CD8-positive, alpha-beta memory T cell (primary cell): ENCODE measurements at regions not wholly inside any gene's neighbourhood (a gene's known extent, or its start where the extent isn't known, plus 50 kb on each side); places are given as distances from the start of the nearest gene placed in this dataset.

Experiments
- CTCF ChIA-PET: fragments of 350-600 bp; sonication (Branson Sonifier 250); formaldehyde crosslinking; loops from one replicate; lab custom pipeline; 2021; ENCODE audit warnings: antibody characterized with exemption; lab: Charles Lee
- POLR2A ChIA-PET: fragments of 350-600 bp; sonication (Branson Sonifier 250); formaldehyde crosslinking; loops from one replicate; lab custom pipeline; 2021; ENCODE audit warnings: antibody characterized with exemption; lab: Charles Lee
- DNase-seq, 5 donors: peaks; one replicate each; pipeline versions ENCODE4 v3.0.0 to v3.0.0-alpha.2; 2020 to 2022; ENCODE audit warnings: mixed read lengths in 1 of 5
- H3K27ac ChIP-seq: one replicate; pipeline ENCODE4 v1.7.0; 2013; ENCODE audit warnings: low read depth, mild to moderate bottlenecking, low read length, moderate library complexity
- H3K27me3 ChIP-seq: 2 replicates; pipeline ENCODE4 v1.7.0; 2013; ENCODE audit warnings: low read length, mild to moderate bottlenecking; ENCODE audit not compliant: insufficient read depth, poor library complexity, severe bottlenecking
- H3K36me3 ChIP-seq: 2 replicates; pipeline ENCODE4 v1.7.0; 2013; ENCODE audit warnings: mild to moderate bottlenecking, low read length, moderate library complexity; ENCODE audit not compliant: insufficient read depth
- H3K4me1 ChIP-seq: 2 replicates; pipeline ENCODE4 v1.7.0; 2013; ENCODE audit warnings: mild to moderate bottlenecking, low read length, moderate library complexity; ENCODE audit not compliant: insufficient read depth
- H3K4me3 ChIP-seq: 2 replicates; pipeline ENCODE4 v1.7.0; 2013; ENCODE audit warnings: mild to moderate bottlenecking, low read length
- H3K9me3 ChIP-seq: 2 replicates; pipeline ENCODE4 v1.7.0; 2013; ENCODE audit warnings: mild to moderate bottlenecking, low read length
- H3K27ac Mint-ChIP-seq, 8 donors: one replicate each; pipeline ENCODE4 v1.8.0; 2020 to 2021; ENCODE audit warnings: mixed read lengths in 8 of 8, mild to moderate bottlenecking in 6 of 8, inconsistent platforms in 3 of 8, moderate library complexity in 3 of 8
- H3K27me3 Mint-ChIP-seq, 2 donors: one replicate each; pipeline ENCODE4 v1.8.0; 2020 to 2021; ENCODE audit warnings: mixed read lengths in 2 of 2, mild to moderate bottlenecking in 1 of 2, moderate library complexity in 1 of 2
- H3K36me3 Mint-ChIP-seq, 3 donors: one replicate each; pipeline ENCODE4 v1.8.0; 2020 to 2021; ENCODE audit warnings: mixed read lengths in 3 of 3, inconsistent platforms in 1 of 3, mild to moderate bottlenecking in 1 of 3
- H3K4me1 Mint-ChIP-seq, 3 donors: one replicate each; pipeline ENCODE4 v1.8.0; 2020 to 2021; ENCODE audit warnings: mixed read lengths in 3 of 3, inconsistent platforms in 1 of 3, mild to moderate bottlenecking in 1 of 3
- H3K4me3 Mint-ChIP-seq, 7 donors: one replicate each; pipeline ENCODE4 v1.8.0; 2020 to 2021; ENCODE audit warnings: mixed read lengths in 7 of 7, mild to moderate bottlenecking in 6 of 7, moderate library complexity in 4 of 7, inconsistent platforms in 2 of 7
- H3K9me3 Mint-ChIP-seq, 5 donors: one replicate each; pipeline ENCODE4 v1.8.0; 2020 to 2022; ENCODE audit warnings: mixed read lengths in 5 of 5, mild to moderate bottlenecking in 3 of 5, moderate library complexity in 2 of 5, inconsistent platforms in 1 of 5

- H3K27ac Mint-ChIP-seq, result peak overlapping the region in 2 of 8 donors; percentile 53 to 63
These were observed 134.0 kb downstream of the SNX18 start for GRCh38 chr5:54651482-54652076.

GRCh38 chr5:54649041-54649504 is 131.5 kb downstream of the SNX18 start:
- Mint-ChIP-seq H3K4me1 (peaks cover 50 to 66% (median 58%) of the 10 kb centered on the region in 3 donors), H3K27me3 (no peaks in the 10 kb centered on the region), H3K4me3 (no peak overlapping the region), H3K9me3 (no peaks in the 10 kb centered on the region), H3K36me3 (no peaks in the 10 kb centered on the region), H3K27ac (peak overlapping the region in 1 of 8 donors; percentile 62)
- Histone ChIP-seq H3K4me1 (peaks cover 46% of the 10 kb centered on the region), H3K4me3 (no peak overlapping the region), H3K27me3 (no peaks in the 10 kb centered on the region), H3K27ac (no peak overlapping the region), H3K9me3 (no peaks in the 10 kb centered on the region), H3K36me3 (no peaks in the 10 kb centered on the region)
- ChIA-PET CTCF (interaction anchor here (1.4 kb wide), 1 partner anchor 132 kb away, joined by 5 read pairs; the partner anchor contains the start of gene SNX18), POLR2A (interaction anchor here (1.1 kb wide), 1 partner anchor 95 kb away, joined by 3 read pairs; no protein-coding TSS in a partner anchor)
- no peak for DNase-seq

More at GRCh38 chr5:54651482-54652076, 134.0 kb downstream of the SNX18 start:
- Histone ChIP-seq H3K9me3 (no peaks in the 10 kb centered on the region), H3K27me3 (no peaks in the 10 kb centered on the region), H3K27ac (no peak overlapping the region), H3K36me3 (no peaks in the 10 kb centered on the region), H3K4me3 (no peak overlapping the region), H3K4me1 (peaks cover 21% of the 10 kb centered on the region)
- DNase-seq, result no peak
- H3K9me3 Mint-ChIP-seq, result no peaks in the 10 kb centered on the region
- H3K27me3 Mint-ChIP-seq, result no peaks in the 10 kb centered on the region
- ChIA-PET POLR2A (no interaction called here), CTCF (no interaction called here)
- peaks cover 30 to 53% (median 50%) of the 10 kb centered on the region in 3 donors for H3K4me1 Mint-ChIP-seq
- no peaks in the 10 kb centered on the region for H3K36me3 Mint-ChIP-seq
- H3K4me3 Mint-ChIP-seq, result no peak overlapping the region

GRCh38 chr5:54646356-54647101 is 129.0 kb downstream of the SNX18 start:
- Mint-ChIP-seq H3K36me3 (no peaks in the 10 kb centered on the region), H3K9me3 (no peaks in the 10 kb centered on the region), H3K4me3 (peak overlapping the region; percentile 46 to 81 (median 72)), H3K27me3 (no peaks in the 10 kb centered on the region), H3K27ac (peak overlapping the region; percentile 80 to 98 (median 90)), H3K4me1 (peaks cover 56 to 70% (median 59%) of the 10 kb centered on the region in 3 donors)
- Histone ChIP-seq H3K4me1 (peaks cover 54% of the 10 kb centered on the region), H3K4me3 (peak overlapping the region; percentile 37), H3K36me3 (no peaks in the 10 kb centered on the region), H3K27me3 (no peaks in the 10 kb centered on the region), H3K9me3 (no peaks in the 10 kb centered on the region), H3K27ac (peak overlapping the region; percentile 14)
- ChIA-PET CTCF (interaction anchor here (1.1 to 2.5 kb wide), 3 partner anchors 97 to 129 kb away, joined by 3 to 9 read pairs (median 8); partner anchors contain the start of gene SNX18), POLR2A (interaction anchor here (0.6 to 2.1 kb wide), 5 partner anchors 35 to 202 kb away, joined by 3 to 10 read pairs (median 4); partner anchors contain the start of gene SNX18)
- DNase-seq, result peak; percentile 42 to 82 (median 65)

- no peaks in the 10 kb centered on the region for H3K27me3 Mint-ChIP-seq
- no peaks in the 10 kb centered on the region for H3K27me3 ChIP-seq
- H3K4me1 Mint-ChIP-seq, result peaks cover 54 to 66% (median 59%) of the 10 kb centered on the region in 3 donors
- no peak for DNase-seq
- peaks cover 54% of the 10 kb centered on the region for H3K4me1 ChIP-seq
- H3K4me3 Mint-ChIP-seq, result peak overlapping the region; percentile 46 to 81 (median 72)
- H3K4me3 ChIP-seq, result peak overlapping the region; percentile 37
- H3K9me3 Mint-ChIP-seq, result no peaks in the 10 kb centered on the region
- H3K27ac ChIP-seq, result no peak overlapping the region
- H3K27ac Mint-ChIP-seq, result peak overlapping the region; percentile 80 to 98 (median 90)
- ChIA-PET POLR2A (interaction anchor here (0.7 to 2.1 kb wide), 4 partner anchors 35 to 203 kb away, joined by 3 to 10 read pairs (median 6); partner anchors contain the start of gene SNX18), CTCF (interaction anchor here (1.1 to 2.5 kb wide), 4 partner anchors 14 to 128 kb away, joined by 3 to 9 read pairs (median 6); partner anchors contain the start of gene SNX18)
- H3K9me3 ChIP-seq, result no peaks in the 10 kb centered on the region
- no peaks in the 10 kb centered on the region for H3K36me3 Mint-ChIP-seq
- H3K36me3 ChIP-seq, result no peaks in the 10 kb centered on the region
These were observed 128.4 kb downstream of the SNX18 start for GRCh38 chr5:54645882-54646355.

GRCh38 chr5:54644226-54644625 is 126.7 kb downstream of the SNX18 start:
- Mint-ChIP-seq H3K27me3 (no peaks in the 10 kb centered on the region), H3K4me3 (peak overlapping the region in 3 of 7 donors; percentile 2 to 36 (median 9)), H3K9me3 (no peaks in the 10 kb centered on the region), H3K27ac (peak overlapping the region in 6 of 8 donors; percentile 12 to 83 (median 43)), H3K4me1 (peaks cover 52 to 63% (median 55%) of the 10 kb centered on the region in 3 donors), H3K36me3 (no peaks in the 10 kb centered on the region)
- H3K27me3 ChIP-seq, result no peaks in the 10 kb centered on the region
- POLR2A ChIA-PET, result interaction anchor here (1.2 kb wide), 1 partner anchor 34 kb away, joined by 4 read pairs; no protein-coding TSS in a partner anchor
- H3K4me1 ChIP-seq, result peaks cover 54% of the 10 kb centered on the region
- no peak for DNase-seq
- H3K27ac ChIP-seq, result no peak overlapping the region
- no peaks in the 10 kb centered on the region for H3K36me3 ChIP-seq
- CTCF ChIA-PET, result interaction anchor here (0.8 kb wide), 1 partner anchor 11 kb away, joined by 3 read pairs; no protein-coding TSS in a partner anchor
- no peaks in the 10 kb centered on the region for H3K9me3 ChIP-seq
- no peak overlapping the region for H3K4me3 ChIP-seq

- Mint-ChIP-seq H3K4me1 (peaks cover 53 to 68% (median 60%) of the 10 kb centered on the region in 3 donors), H3K27ac (peak overlapping the region in 4 of 8 donors; percentile 34 to 60 (median 47)), H3K4me3 (no peak overlapping the region), H3K9me3 (no peaks in the 10 kb centered on the region), H3K27me3 (no peaks in the 10 kb centered on the region), H3K36me3 (no peaks in the 10 kb centered on the region)
- no peaks in the 10 kb centered on the region for H3K36me3 ChIP-seq
- CTCF ChIA-PET, result interaction anchor here (0.8 kb wide), 1 partner anchor 11 kb away, joined by 3 read pairs; no protein-coding TSS in a partner anchor
- H3K27ac ChIP-seq, result no peak overlapping the region
- H3K4me3 ChIP-seq, result no peak overlapping the region
- H3K9me3 ChIP-seq, result no peaks in the 10 kb centered on the region
- no peaks in the 10 kb centered on the region for H3K27me3 ChIP-seq
- no peak for DNase-seq
- POLR2A ChIA-PET, result interaction anchor here (1.2 kb wide), 1 partner anchor 33 kb away, joined by 4 read pairs; no protein-coding TSS in a partner anchor
- peaks cover 58% of the 10 kb centered on the region for H3K4me1 ChIP-seq
These were observed 126.1 kb downstream of the SNX18 start for GRCh38 chr5:54643685-54644106.

GRCh38 chr5:54639621-54640020 is 122.1 kb downstream of the SNX18 start:
- H3K9me3 Mint-ChIP-seq, result no peaks in the 10 kb centered on the region

More at GRCh38 chr5:54639621-54640020, 122.1 kb downstream of the SNX18 start:
- DNase-seq, result no peak
- Mint-ChIP-seq H3K27me3 (no peaks in the 10 kb centered on the region), H3K27ac (no peak overlapping the region), H3K36me3 (no peaks in the 10 kb centered on the region), H3K4me3 (no peak overlapping the region), H3K4me1 (peaks cover 37 to 52% (median 47%) of the 10 kb centered on the region in 3 donors)
- Histone ChIP-seq H3K4me1 (peaks cover 32% of the 10 kb centered on the region), H3K9me3 (no peaks in the 10 kb centered on the region), H3K27me3 (no peaks in the 10 kb centered on the region), H3K36me3 (no peaks in the 10 kb centered on the region), H3K4me3 (no peak overlapping the region), H3K27ac (no peak overlapping the region)
- ChIA-PET CTCF (interaction anchor here (0.8 to 1.3 kb wide), 3 partner anchors 16 to 122 kb away, joined by 3 read pairs; partner anchors contain the start of gene SNX18), POLR2A (no interaction called here)
